Hepatocyte (in vitro differentiated cells): ENCODE measurements at regions not wholly inside any gene's neighbourhood (a gene's known extent, or its start where the extent isn't known, plus 50 kb on each side); places are given as distances from the start of the nearest gene placed in this dataset.

Experiments
- EZH2 ChIP-seq: fragments of 200-600 bp; sonication (generic); IDR thresholded peaks from 2 replicates; pipeline ENCODE4 v1.6.1; 2016; ENCODE audit warnings: antibody characterized with exemption, mild to moderate bottlenecking, borderline replicate concordance
- TF ChIP-seq, protein P1 (sequence below): fragments of 200-600 bp; sonication (generic); IDR thresholded peaks from 2 replicates; pipeline ENCODE4 v1.5.1; 2016; ENCODE audit warnings: antibody characterized with exemption, mild to moderate bottlenecking; ENCODE audit not compliant: poor library complexity

DNA sequence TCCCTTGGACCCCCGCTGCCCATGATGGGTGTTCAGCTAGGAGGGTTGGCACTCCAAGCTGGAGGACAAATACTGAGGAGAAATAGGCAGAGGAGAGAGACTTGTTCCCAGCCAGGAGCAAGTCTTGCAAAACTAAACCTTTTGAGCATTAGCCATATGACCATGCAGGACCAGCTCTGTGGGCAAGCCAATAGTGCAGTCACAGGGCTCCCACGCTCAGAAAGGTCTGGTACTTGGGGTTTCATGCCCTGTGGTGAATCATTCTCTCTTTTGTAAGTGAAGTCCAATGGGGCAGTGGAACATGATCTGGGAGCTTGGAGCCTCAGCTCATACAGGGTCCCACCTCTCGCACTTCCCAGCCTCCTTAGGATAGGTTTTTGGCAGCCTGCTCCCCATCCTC is 300.9 kb downstream of the BCOR start:
- TF ChIP-seq, protein P1, sequence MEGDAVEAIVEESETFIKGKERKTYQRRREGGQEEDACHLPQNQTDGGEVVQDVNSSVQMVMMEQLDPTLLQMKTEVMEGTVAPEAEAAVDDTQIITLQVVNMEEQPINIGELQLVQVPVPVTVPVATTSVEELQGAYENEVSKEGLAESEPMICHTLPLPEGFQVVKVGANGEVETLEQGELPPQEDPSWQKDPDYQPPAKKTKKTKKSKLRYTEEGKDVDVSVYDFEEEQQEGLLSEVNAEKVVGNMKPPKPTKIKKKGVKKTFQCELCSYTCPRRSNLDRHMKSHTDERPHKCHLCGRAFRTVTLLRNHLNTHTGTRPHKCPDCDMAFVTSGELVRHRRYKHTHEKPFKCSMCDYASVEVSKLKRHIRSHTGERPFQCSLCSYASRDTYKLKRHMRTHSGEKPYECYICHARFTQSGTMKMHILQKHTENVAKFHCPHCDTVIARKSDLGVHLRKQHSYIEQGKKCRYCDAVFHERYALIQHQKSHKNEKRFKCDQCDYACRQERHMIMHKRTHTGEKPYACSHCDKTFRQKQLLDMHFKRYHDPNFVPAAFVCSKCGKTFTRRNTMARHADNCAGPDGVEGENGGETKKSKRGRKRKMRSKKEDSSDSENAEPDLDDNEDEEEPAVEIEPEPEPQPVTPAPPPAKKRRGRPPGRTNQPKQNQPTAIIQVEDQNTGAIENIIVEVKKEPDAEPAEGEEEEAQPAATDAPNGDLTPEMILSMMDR, result no peak
- TF ChIP-seq EZH2, result no peak
